Esophagus muscularis mucosa (tissue), 4 donors: ENCODE measurements at regions not wholly inside any gene's neighbourhood (a gene's known extent, or its start where the extent isn't known, plus 50 kb on each side); places are given as distances from the start of the nearest gene placed in this dataset.

Source experiments
- DNase-seq: peaks from one replicate; pipeline ENCODE4 v3.0.0-alpha.2; 2017; ENCODE audit errors: extremely low spot score
- H3K27ac ChIP-seq, 4 donors: fragments of 200-600 bp; sonication (generic); replicated peaks in 1 of 4; 1 replicate in 3 of 4; 2 replicates in 1 of 4; pipeline ENCODE4 v1.5.1; 2016 to 2019; ENCODE audit warnings: mild to moderate bottlenecking in 1 of 4
- H3K27me3 ChIP-seq, 4 donors: fragments of 200-600 bp; sonication (generic); one replicate each; pipeline versions ENCODE4 v1.5.1 to v1.6.0; 2016 to 2019
- H3K36me3 ChIP-seq, 4 donors: fragments of 200-600 bp; sonication (generic); one replicate each; pipeline ENCODE4 v1.5.1; 2016 to 2019
- H3K4me1 ChIP-seq, 4 donors: fragments of 200-600 bp; sonication (generic); one replicate each; pipeline ENCODE4 v1.5.1; 2016 to 2019
- H3K4me3 ChIP-seq, 4 donors: fragments of 200-600 bp; sonication (generic); 1 replicate in 2 of 4; 2 replicates in 2 of 4; pipeline ENCODE4 v1.5.1; 2016 to 2019; ENCODE audit warnings: mild to moderate bottlenecking in 4 of 4, moderate library complexity in 1 of 4
- H3K9me3 ChIP-seq, 4 donors: fragments of 200-600 bp; sonication (generic); 1 replicate in 3 of 4; 2 replicates in 1 of 4; pipeline ENCODE4 v1.5.1; 2016 to 2019
- CTCF ChIP-seq, 3 experiments: fragments of 200-600 bp in 2 of 3; fragments of 450-650 bp in 1 of 3; sonication (generic) in 2 of 3; IDR thresholded peaks; one replicate each; pipeline ENCODE4 v1.5.1; 2017 to 2019; ENCODE audit warnings: antibody characterized with exemption in 3 of 3, mild to moderate bottlenecking in 2 of 3, moderate library complexity in 1 of 3
- EP300 ChIP-seq: sonication (generic); formaldehyde crosslinking; IDR thresholded peaks from one replicate; pipeline ENCODE4 v1.6.1; 2017; ENCODE audit warnings: antibody characterized with exemption
- POLR2A ChIP-seq: fragments of 450-650 bp; IDR thresholded peaks from one replicate; pipeline ENCODE4 v1.6.1; 2017; ENCODE audit warnings: antibody characterized with exemption, moderate library complexity, mild to moderate bottlenecking, low read depth
- POLR2AphosphoS5 ChIP-seq, 2 donors: sonication (generic); formaldehyde crosslinking; IDR thresholded peaks; one replicate each; pipeline ENCODE4 v1.6.1; 2017; ENCODE audit warnings: antibody characterized with exemption in 2 of 2
- WGBS: methylation state at CpG from one replicate; pipeline ENCODE4 v1.1.5; 2018; 5-methylcytosine and 5-hydroxymethylcytosine counted together
- intact Hi-C: fragments of 100-400 bp; cut with DNase I; formaldehyde crosslinking; loops from one replicate; pipeline ENCODE4 v1.15.1; 2023

GRCh38 chr12:98002887-98003493 is 512.4 kb upstream of the TMPO start:
- Histone ChIP-seq H3K9me3 (no peaks in the 10 kb centered on the region), H3K4me1 (peaks cover 0 to 2% (median 0%) of the 10 kb centered on the region in 4 donors), H3K27ac (no peak overlapping the region), H3K27me3 (no peaks in the 10 kb centered on the region), H3K36me3 (no peaks in the 10 kb centered on the region), H3K4me3 (no peak overlapping the region)
- WGBS, result 52% methylated on average over 9 of the region's 9 CpGs
- TF ChIP-seq EP300 (no peak), CTCF (IDR thresholded peaks at IDR 0.05) (peak; percentile 37 to 60 (median 49))
- intact Hi-C loops, result loop anchor here (5.0 kb wide), 1 partner anchor 286 kb away; no protein-coding TSS in a partner anchor
- DNase-seq, result no peak

DNA sequence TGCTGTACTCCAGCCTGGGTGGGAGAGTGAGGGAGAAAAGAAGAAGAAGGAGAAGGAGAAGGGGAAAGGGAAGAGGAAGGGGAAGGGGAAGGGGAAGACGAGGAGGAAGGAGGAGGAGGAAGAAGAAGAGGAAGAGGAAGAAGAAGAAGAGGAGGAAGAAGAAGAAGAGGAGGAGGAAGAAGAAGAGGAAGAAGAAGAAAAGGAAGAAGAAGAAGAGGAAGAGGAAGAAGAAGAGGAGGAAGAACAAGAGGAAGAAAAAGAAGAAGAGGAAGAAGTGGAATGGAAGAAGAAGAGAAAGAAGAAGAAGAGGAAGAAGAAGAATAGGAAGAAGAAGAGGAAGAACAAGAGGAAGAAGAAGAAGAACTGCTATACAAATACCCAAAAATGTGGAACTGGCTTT is 507.4 kb upstream of the TMPO start:
- intact Hi-C loops, result no loop called here
- Histone ChIP-seq H3K9me3 (no peaks in the 10 kb centered on the region), H3K27ac (no peak overlapping the region), H3K27me3 (no peaks in the 10 kb centered on the region), H3K36me3 (no peaks in the 10 kb centered on the region), H3K4me3 (no peak overlapping the region), H3K4me1 (peaks cover 0 to 2% (median 0%) of the 10 kb centered on the region in 4 donors)
- WGBS, result 87% methylated on average over 1 of the region's 1 CpG
- DNase-seq, result no peak
- TF ChIP-seq POLR2AphosphoS5 (IDR thresholded peaks at IDR 0.05) (no peak), EP300 (no peak), CTCF (IDR thresholded peaks at IDR 0.05) (no peak), POLR2A (no peak)

GRCh38 chr12:98013560-98013959 is 501.8 kb upstream of the TMPO start:
- H3K4me3 ChIP-seq, result no peak overlapping the region
- H3K9me3 ChIP-seq, result no peaks in the 10 kb centered on the region
- H3K36me3 ChIP-seq, result no peaks in the 10 kb centered on the region
- intact Hi-C loops, result no loop called here
- 94% methylated on average over 3 of the region's 5 CpGs for WGBS
- no peak for DNase-seq
- TF ChIP-seq POLR2AphosphoS5 (IDR thresholded peaks at IDR 0.05) (no peak), POLR2A (no peak), CTCF (IDR thresholded peaks at IDR 0.05) (no peak), EP300 (no peak)
- no peaks in the 10 kb centered on the region for H3K27me3 ChIP-seq
- H3K4me1 ChIP-seq, result no peaks in the 10 kb centered on the region
- no peak overlapping the region for H3K27ac ChIP-seq

- no peak for DNase-seq
- H3K27me3 ChIP-seq, result no peaks in the 10 kb centered on the region
- H3K9me3 ChIP-seq, result no peaks in the 10 kb centered on the region
- H3K27ac ChIP-seq, result no peak overlapping the region
- no peaks in the 10 kb centered on the region for H3K36me3 ChIP-seq
- TF ChIP-seq CTCF (IDR thresholded peaks at IDR 0.05) (no peak), EP300 (no peak), POLR2AphosphoS5 (IDR thresholded peaks at IDR 0.05) (no peak), POLR2A (no peak)
- no peak overlapping the region for H3K4me3 ChIP-seq
- intact Hi-C loops, result no loop called here
- peaks cover 0 to 11% (median 4%) of the 10 kb centered on the region in 4 donors for H3K4me1 ChIP-seq
These were observed 496.6 kb upstream of the TMPO start for GRCh38 chr12:98018836-98019235.

GRCh38 chr12:98020376-98020775 is 495.0 kb upstream of the TMPO start:
- H3K4me1 ChIP-seq, result peaks cover 0 to 11% (median 4%) of the 10 kb centered on the region in 4 donors
- intact Hi-C loops, result no loop called here
- H3K9me3 ChIP-seq, result no peaks in the 10 kb centered on the region
- no peaks in the 10 kb centered on the region for H3K27me3 ChIP-seq
- DNase-seq, result no peak
- TF ChIP-seq POLR2A, result no peak
- TF ChIP-seq CTCF (IDR thresholded peaks at IDR 0.05), result no peak
- TF ChIP-seq EP300, result no peak
- TF ChIP-seq POLR2AphosphoS5 (IDR thresholded peaks at IDR 0.05), result no peak
- H3K36me3 ChIP-seq, result no peaks in the 10 kb centered on the region
- H3K27ac ChIP-seq, result no peak overlapping the region
- no peak overlapping the region for H3K4me3 ChIP-seq
